Cardiac fibroblast (primary cell): ENCODE measurements at regions not wholly inside any gene's neighbourhood (a gene's known extent, or its start where the extent isn't known, plus 50 kb on each side); places are given as distances from the start of the nearest gene placed in this dataset.

Experiments
- DNase-seq, 2 donors: peaks; one replicate each; pipeline versions ENCODE4 v3.0.0 to v3.0.0-alpha.2; 2010; ENCODE audit warnings: low read depth in 2 of 2
- H3K4me3 ChIP-seq, 2 donors: replicated peaks in 1 of 2; 1 replicate in 1 of 2; 2 replicates in 1 of 2; pipeline ENCODE4 v1.5.1; 2011; ENCODE audit warnings: low read depth in 2 of 2, low read length in 2 of 2, mild to moderate bottlenecking in 2 of 2, moderate library complexity in 1 of 2
- TF ChIP-seq, protein P1 (sequence below): IDR thresholded peaks from one replicate; pipeline ENCODE4 v1.5.1; 2011; ENCODE audit warnings: low read depth, mild to moderate bottlenecking, low read length, inconsistent platforms

DNA sequence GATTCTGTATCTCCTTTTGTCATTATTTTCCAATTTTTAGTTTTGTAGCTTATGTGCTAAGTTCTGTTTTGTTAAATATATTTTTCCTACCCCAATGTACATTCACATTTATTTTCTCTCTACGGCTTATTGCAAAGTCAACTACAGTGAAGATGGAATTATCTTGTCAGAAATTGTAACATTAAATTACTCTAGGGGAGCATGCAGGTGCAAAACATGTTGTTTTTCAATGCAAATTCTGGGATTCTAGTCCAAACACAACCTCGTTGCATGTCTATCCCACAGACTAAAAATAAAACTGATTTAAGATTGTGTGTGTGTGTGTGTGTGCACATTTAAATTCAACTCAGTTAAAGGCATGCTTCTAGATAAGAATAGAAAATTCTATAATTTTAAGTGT, 529.1 kb upstream of the POM121L12 start:
- DNase-seq: no peak
- H3K4me3 ChIP-seq: no peak overlapping the region
- TF ChIP-seq, protein P1, sequence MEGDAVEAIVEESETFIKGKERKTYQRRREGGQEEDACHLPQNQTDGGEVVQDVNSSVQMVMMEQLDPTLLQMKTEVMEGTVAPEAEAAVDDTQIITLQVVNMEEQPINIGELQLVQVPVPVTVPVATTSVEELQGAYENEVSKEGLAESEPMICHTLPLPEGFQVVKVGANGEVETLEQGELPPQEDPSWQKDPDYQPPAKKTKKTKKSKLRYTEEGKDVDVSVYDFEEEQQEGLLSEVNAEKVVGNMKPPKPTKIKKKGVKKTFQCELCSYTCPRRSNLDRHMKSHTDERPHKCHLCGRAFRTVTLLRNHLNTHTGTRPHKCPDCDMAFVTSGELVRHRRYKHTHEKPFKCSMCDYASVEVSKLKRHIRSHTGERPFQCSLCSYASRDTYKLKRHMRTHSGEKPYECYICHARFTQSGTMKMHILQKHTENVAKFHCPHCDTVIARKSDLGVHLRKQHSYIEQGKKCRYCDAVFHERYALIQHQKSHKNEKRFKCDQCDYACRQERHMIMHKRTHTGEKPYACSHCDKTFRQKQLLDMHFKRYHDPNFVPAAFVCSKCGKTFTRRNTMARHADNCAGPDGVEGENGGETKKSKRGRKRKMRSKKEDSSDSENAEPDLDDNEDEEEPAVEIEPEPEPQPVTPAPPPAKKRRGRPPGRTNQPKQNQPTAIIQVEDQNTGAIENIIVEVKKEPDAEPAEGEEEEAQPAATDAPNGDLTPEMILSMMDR: no peak

DNA sequence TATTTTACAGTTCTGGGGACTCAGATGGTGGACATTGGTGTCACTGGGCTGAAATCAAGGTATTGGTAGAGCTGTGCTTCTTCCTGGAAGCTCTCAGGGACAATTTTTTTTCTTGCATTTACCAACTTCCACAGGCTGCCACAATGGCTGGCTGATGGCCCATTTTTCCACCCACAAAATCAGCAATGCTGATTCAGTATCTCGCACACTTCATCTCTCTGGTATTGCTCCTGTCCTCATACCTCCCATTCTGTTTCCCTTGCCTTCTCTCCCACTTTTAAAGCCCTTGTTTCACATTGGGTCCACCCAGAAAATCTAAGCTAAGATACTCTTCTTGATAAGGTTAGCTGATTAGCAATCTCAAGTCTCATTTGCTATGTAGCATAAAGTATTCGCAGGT, 530.9 kb upstream of the POM121L12 start:
- no peak for DNase-seq
- H3K4me3 ChIP-seq: no peak overlapping the region
- TF ChIP-seq, protein P1: no peak

DNA sequence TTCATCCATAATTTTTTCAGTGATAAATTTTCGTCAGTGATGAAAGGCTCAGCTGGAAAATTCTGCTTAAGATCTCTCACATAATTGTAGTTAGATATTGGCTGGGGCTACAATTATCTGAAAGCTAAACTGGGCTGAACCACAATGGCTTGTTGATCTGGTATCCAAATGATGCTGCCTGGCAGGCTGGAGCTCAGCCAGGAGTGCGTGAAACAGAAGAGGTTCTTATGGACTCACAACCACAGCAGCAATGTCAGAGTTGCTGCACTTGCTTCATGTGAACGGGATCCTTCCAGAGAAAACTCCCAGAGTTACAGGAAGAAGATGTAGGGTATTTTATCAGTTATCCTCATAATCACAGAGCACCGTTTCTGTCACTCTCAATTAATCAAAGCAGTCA, 533.2 kb upstream of the POM121L12 start:
- TF ChIP-seq, protein P1: no peak
- no peak overlapping the region for H3K4me3 ChIP-seq
- DNase-seq: no peak

DNA sequence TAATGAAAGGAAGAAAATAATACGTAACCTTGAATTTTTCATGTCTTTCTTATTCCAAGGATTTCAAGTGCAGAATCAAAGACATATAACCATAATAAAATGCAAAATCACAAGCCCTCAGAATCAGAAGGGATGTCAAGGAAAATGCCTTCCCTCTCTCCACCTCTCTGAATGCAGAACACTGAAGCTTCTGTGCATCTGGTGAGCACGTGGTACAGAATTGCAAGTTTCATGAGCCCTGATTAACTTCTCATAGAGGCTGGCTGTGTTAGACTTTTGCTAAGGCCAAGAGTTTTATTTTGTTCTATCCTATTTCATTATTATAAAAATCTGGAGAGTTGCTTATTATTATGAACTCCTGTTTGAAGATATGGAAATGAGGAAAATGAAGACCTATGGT, 533.7 kb upstream of the POM121L12 start:
- no peak overlapping the region for H3K4me3 ChIP-seq
- TF ChIP-seq, protein P1: no peak
- DNase-seq: no peak

DNA sequence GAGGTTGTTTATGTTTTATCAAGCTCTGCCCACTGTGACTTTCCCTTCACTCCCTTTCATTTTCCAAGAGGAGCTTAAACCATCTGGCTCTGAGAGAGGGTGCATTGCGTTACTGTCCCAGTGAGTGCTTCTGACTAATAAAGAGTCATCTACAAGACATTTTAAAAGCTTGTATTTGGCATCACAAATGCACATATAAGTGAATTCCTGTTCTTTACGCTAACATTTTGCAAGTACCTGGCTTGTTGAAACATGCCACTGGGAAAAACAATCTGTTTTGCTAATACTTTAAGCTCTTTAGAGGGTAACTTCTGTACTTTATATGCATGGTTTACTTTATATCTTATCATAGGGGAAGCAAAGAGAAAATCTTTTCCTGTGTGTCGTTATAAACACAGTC, 534.6 kb upstream of the POM121L12 start:
- TF ChIP-seq, protein P1: no peak
- no peak overlapping the region for H3K4me3 ChIP-seq
- no peak for DNase-seq

DNA sequence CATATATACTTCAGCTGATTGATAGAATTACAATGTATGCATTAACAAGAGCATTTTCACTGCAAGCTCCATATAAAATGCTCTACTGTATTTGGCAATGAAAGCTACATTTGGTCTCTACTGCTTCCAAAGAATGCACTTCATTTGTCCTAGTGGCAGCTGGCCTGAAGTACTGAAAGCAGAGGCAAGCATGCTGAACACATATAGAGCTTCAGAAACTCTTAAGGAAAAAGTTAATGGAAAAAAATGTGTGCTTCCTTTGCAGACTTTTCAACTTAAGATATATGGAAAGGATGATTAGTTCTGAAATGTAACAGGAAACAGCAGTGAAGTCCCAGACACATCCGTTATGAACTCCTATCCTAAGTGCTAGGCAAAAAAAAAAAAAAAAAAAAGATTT, 537.1 kb upstream of the POM121L12 start:
- TF ChIP-seq, protein P1: no peak
- no peak for DNase-seq
- H3K4me3 ChIP-seq: no peak overlapping the region

DNA sequence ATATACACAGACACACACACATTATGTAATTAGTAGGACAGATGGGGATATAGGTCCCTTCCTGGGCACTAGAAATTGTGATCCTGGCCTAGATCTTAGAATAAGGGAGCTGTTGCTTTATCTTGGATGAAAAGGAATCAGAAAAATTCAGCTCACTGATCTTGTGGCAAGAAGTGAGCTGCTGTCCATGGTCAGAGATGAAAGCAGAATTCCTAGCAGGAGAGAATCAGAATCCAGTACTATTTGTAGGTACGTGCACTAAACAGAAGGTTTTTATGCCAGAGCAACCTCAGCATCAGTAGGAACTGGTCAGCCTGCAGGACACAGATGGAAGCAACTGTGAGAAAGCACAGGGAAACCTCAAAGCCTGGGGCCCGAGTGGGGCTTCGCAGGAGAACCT, 549.2 kb upstream of the POM121L12 start:
- TF ChIP-seq, protein P1: no peak
- DNase-seq: no peak
- no peak overlapping the region for H3K4me3 ChIP-seq
